Chondrocyte (in vitro differentiated cells): ENCODE measurements at regions not wholly inside any gene's neighbourhood (a gene's known extent, or its start where the extent isn't known, plus 50 kb on each side); places are given as distances from the start of the nearest gene placed in this dataset.

ENCODE experiments used
- DNase-seq: peaks from one replicate; pipeline ENCODE4 v3.0.0; 2021; ENCODE audit warnings: mixed read lengths, low spot score
- H3K27ac Mint-ChIP-seq: one replicate; pipeline ENCODE4 v1.8.0; 2021; ENCODE audit warnings: mild to moderate bottlenecking, moderate library complexity, mixed read lengths; ENCODE audit not compliant: unreplicated experiment
- H3K27me3 Mint-ChIP-seq: 2 replicates; pipeline ENCODE4 v1.8.0; 2021; ENCODE audit warnings: low read depth, mixed read lengths
- H3K36me3 Mint-ChIP-seq: 2 replicates; pipeline ENCODE4 v1.8.0; 2021; ENCODE audit warnings: low read depth, mixed read lengths
- H3K4me1 Mint-ChIP-seq: 2 replicates; pipeline ENCODE4 v1.8.0; 2021; ENCODE audit warnings: low read depth, mild to moderate bottlenecking, mixed read lengths
- H3K4me3 Mint-ChIP-seq: one replicate; pipeline ENCODE4 v1.8.0; 2021; ENCODE audit warnings: mild to moderate bottlenecking, moderate library complexity, mixed read lengths; ENCODE audit not compliant: unreplicated experiment
- H3K9me3 Mint-ChIP-seq: 2 replicates; pipeline ENCODE4 v1.8.0; 2021; ENCODE audit warnings: low read depth, mixed read lengths
- TF ChIP-seq, protein P1 (sequence below): fragments of 200-600 bp; sonication (generic); IDR thresholded peaks from 2 replicates; pipeline ENCODE4 v1.5.0; 2021; ENCODE audit warnings: antibody characterized with exemption, mild to moderate bottlenecking, moderate library complexity

DNA sequence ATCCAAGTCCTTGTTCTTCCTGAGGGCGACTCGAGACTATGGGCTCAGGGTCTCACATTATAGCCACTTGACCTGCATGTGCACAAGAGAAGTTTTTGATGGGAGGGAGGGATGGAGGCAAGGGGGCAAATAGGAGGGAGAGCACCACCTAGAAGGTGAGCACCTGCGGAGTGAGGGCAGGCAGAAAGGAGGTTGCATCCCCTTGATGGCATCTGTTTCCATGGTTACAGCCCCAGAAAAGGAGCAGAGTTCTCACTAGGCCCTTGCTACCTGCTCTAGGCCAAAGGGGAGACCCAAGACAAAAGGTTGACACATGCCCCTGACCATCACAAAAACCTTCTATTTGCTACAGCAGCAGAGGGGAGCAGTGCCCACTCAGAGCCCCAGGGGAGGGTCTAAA, 131.5 kb upstream of the SERTAD2 start:
- Mint-ChIP-seq H3K27ac (no peak overlapping the region), H3K4me1 (no peaks in the 10 kb centered on the region), H3K27me3 (no peaks in the 10 kb centered on the region), H3K9me3 (no peaks in the 10 kb centered on the region), H3K36me3 (no peaks in the 10 kb centered on the region), H3K4me3 (no peak overlapping the region)
- TF ChIP-seq, protein P1, sequence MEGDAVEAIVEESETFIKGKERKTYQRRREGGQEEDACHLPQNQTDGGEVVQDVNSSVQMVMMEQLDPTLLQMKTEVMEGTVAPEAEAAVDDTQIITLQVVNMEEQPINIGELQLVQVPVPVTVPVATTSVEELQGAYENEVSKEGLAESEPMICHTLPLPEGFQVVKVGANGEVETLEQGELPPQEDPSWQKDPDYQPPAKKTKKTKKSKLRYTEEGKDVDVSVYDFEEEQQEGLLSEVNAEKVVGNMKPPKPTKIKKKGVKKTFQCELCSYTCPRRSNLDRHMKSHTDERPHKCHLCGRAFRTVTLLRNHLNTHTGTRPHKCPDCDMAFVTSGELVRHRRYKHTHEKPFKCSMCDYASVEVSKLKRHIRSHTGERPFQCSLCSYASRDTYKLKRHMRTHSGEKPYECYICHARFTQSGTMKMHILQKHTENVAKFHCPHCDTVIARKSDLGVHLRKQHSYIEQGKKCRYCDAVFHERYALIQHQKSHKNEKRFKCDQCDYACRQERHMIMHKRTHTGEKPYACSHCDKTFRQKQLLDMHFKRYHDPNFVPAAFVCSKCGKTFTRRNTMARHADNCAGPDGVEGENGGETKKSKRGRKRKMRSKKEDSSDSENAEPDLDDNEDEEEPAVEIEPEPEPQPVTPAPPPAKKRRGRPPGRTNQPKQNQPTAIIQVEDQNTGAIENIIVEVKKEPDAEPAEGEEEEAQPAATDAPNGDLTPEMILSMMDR, result no peak
- no peak for DNase-seq

DNA sequence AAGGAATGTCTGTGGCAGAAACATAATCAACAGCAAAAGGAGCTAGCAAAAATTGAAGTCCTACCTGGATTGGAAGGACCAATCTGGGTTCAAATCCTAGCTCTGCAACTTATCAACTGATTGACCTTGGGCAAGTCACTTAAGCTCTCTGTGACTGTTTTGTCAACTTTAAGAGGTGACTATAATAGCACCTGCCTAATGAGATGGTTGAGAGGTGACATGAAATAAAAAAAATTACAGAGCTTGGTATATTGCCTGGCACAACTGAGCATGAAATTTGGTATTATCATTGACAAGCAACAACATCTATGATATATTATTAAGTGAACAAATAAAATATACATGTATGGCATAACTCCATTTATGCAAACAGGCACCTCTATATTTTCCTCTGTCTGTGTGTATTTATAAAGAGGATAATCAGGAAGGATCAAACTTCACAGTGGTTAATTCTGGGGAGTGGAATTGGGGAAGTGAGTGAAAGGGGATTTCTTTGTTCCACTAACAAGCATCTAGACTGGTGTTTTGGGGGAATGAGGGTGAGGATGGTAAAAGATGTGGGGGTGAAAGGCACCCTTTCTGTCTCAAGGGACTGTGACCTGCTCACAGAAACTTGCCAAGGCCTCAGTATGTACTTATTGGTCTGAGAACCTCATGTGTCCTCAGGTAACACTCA, 132.8 kb upstream of the SERTAD2 start:
- TF ChIP-seq, protein P1, result no peak
- H3K27ac Mint-ChIP-seq, result no peak overlapping the region
- no peaks in the 10 kb centered on the region for H3K27me3 Mint-ChIP-seq
- H3K36me3 Mint-ChIP-seq, result no peaks in the 10 kb centered on the region
- no peaks in the 10 kb centered on the region for H3K9me3 Mint-ChIP-seq
- H3K4me1 Mint-ChIP-seq, result no peaks in the 10 kb centered on the region
- DNase-seq, result no peak
- no peak overlapping the region for H3K4me3 Mint-ChIP-seq

DNA sequence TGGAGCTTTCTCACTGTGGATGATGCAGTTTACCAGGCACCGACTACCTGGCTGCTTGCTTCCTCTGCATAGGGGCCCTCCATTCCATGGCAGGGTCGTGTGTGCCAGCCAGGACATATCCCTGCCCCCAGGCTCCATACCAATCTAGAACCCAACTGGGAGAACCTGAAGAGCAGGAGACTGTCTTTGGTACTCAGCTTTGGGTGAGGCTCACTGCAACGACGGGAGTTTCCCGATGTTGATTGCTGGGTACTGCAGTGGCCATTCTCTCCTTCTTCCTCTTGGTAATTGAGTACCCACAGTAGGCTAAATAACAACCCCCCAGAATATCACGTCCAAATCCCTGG, 133.3 kb upstream of the SERTAD2 start:
- Mint-ChIP-seq H3K27me3 (no peaks in the 10 kb centered on the region), H3K4me3 (no peak overlapping the region), H3K4me1 (no peaks in the 10 kb centered on the region), H3K9me3 (no peaks in the 10 kb centered on the region), H3K27ac (no peak overlapping the region), H3K36me3 (no peaks in the 10 kb centered on the region)
- DNase-seq, result no peak
- TF ChIP-seq, protein P1, result no peak

DNA sequence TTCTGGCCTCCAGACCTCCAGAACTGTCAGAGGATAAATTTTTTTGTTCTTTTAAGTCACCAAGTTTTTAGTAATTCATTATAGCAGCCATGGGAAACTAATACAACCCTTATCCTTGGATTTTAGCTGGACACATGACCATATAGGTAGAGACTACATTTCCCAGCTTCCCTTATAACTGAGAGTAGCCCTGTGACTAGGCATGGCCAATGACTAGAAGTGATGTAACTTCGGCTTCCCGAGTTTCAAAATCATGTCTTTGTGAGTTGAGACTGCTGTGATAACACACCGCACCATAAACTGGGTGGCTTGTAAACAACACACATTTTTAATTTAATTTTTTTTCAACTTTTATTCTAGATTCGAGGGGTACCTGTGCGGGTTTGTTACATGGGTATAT, 134.0 kb upstream of the SERTAD2 start:
- Mint-ChIP-seq H3K4me3 (no peak overlapping the region), H3K27ac (no peak overlapping the region), H3K4me1 (no peaks in the 10 kb centered on the region), H3K27me3 (no peaks in the 10 kb centered on the region), H3K36me3 (no peaks in the 10 kb centered on the region), H3K9me3 (no peaks in the 10 kb centered on the region)
- DNase-seq, result no peak
- TF ChIP-seq, protein P1, result no peak

DNA sequence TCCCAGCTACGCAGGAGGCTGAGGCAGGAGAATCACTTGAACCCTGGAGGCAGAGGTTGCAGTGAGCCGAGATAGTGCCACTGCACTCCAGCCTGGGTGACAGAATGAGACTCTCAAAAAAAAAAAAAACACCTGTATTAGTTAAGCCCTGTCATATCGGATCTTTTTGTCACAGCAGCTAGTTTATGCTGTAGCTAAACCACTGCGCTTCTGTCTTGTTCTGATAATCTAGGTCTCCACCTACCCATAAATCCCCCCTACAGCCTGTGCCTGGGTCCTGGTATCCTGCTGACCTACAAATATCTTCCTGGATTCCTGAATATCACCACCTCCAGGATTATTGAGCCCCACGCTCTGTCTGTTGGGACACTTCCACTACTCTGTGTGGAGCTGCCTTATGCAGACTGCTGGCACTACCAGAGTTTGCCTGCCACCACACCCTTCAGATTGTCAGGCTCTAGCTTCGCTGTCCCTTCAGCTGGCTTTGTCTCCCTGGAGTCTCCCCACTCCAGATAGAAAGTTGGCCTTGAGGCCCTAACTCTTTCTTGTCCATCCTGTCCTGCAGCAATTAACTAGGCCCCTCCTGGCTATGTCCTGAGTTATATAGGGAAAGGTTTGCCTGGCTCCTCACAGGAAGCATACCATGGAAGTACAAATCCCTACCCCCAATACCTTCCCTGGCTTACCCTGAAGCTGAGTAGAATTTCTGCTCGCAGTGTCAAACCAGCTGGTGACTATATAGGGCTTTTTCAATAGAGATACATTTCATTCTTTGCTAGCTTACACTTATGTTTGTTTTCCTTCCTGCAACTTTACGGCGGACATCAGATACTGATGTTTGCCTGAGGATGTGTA, 136.0 kb upstream of the SERTAD2 start:
- peaks cover 11% of the 10 kb centered on the region for H3K4me1 Mint-ChIP-seq
- no peaks in the 10 kb centered on the region for H3K27me3 Mint-ChIP-seq
- H3K36me3 Mint-ChIP-seq, result no peaks in the 10 kb centered on the region
- H3K27ac Mint-ChIP-seq, result no peak overlapping the region
- TF ChIP-seq, protein P1, result no peak
- no peaks in the 10 kb centered on the region for H3K9me3 Mint-ChIP-seq
- DNase-seq, result no peak
- no peak overlapping the region for H3K4me3 Mint-ChIP-seq
